Germinal center (tissue), 1 donor: ENCODE measurements at regions not wholly inside any gene's neighbourhood (a gene's known extent, or its start where the extent isn't known, plus 50 kb on each side); places are given as distances from the start of the nearest gene placed in this dataset.

ENCODE experiments used
- DNase-seq: peaks from one replicate; pipeline ENCODE4 v3.0.0; 2012; ENCODE audit warnings: mixed read lengths, low spot score

GRCh38 chr6:51398064-51398705 is 579.5 kb downstream of the TFAP2B start:
- no peak for DNase-seq

- DNase-seq, result no peak
These were observed 580.1 kb downstream of the TFAP2B start for GRCh38 chr6:51398793-51399192.

- no peak for DNase-seq
These were observed 591.8 kb downstream of the TFAP2B start for GRCh38 chr6:51410453-51410852.

GRCh38 chr6:51411496-51412125 is 592.9 kb downstream of the TFAP2B start:
- no peak for DNase-seq

- DNase-seq, result no peak
These were observed 595.7 kb downstream of the TFAP2B start for GRCh38 chr6:51414361-51414760.

GRCh38 chr6:51415501-51415900 is 596.8 kb downstream of the TFAP2B start:
- no peak for DNase-seq

- no peak for DNase-seq
These were observed 610.5 kb downstream of the TFAP2B start for GRCh38 chr6:51429017-51429712.

GRCh38 chr6:51430589-51430988 is 611.9 kb downstream of the TFAP2B start:
- no peak for DNase-seq

- no peak for DNase-seq
These were observed 613.8 kb downstream of the TFAP2B start for GRCh38 chr6:51432481-51432880.

GRCh38 chr6:51450248-51450957 is 631.7 kb downstream of the TFAP2B start:
- no peak for DNase-seq

GRCh38 chr6:51450958-51451357 is 632.3 kb downstream of the TFAP2B start:
- no peak for DNase-seq

GRCh38 chr6:51456282-51456681 is 631.1 kb downstream of the PKHD1 start:
- no peak for DNase-seq

- no peak for DNase-seq
These were observed 627.5 kb downstream of the PKHD1 start for GRCh38 chr6:51459958-51460357.

- DNase-seq, result no peak
These were observed 624.5 kb downstream of the PKHD1 start for GRCh38 chr6:51462896-51463295.

- no peak for DNase-seq
These were observed 624.1 kb downstream of the PKHD1 start for GRCh38 chr6:51463321-51463720.

GRCh38 chr6:51464956-51465355 is 622.5 kb downstream of the PKHD1 start:
- no peak for DNase-seq

- no peak for DNase-seq
These were observed 621.0 kb downstream of the PKHD1 start for GRCh38 chr6:51466427-51466826.

GRCh38 chr6:51467231-51467952 is 620.0 kb downstream of the PKHD1 start:
- DNase-seq, result no peak

GRCh38 chr6:51468704-51469103 is 618.7 kb downstream of the PKHD1 start:
- no peak for DNase-seq

GRCh38 chr6:51472745-51473487 is 614.5 kb downstream of the PKHD1 start:
- DNase-seq, result no peak
